ENCODE measurements at regions not wholly inside any gene's neighbourhood (a gene's known extent, or its start where the extent isn't known, plus 50 kb on each side); places are given as distances from the start of the nearest gene placed in this dataset.

DNA sequence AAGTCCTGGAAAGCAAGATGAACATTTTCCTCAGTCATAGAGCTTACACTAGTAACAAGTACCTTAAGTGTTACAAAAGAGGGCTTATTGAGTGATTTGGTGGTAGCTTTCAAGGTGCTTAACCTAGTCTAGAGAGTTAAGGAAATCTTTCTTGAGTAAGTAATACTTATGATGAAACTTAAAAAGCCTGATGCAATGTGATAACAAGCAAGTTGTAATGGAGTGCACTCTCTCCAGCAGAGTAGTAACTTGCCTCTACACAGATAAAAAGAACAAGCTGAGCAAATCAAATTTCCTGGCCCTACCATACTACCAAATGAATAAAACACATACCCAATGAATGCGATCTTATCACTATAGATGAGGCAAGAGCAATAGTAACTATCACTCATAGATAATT, 639.9 kb upstream of the FBXO33 start:
- Histone ChIP-seq H3K27me3 (ENCODE audit: control insufficient read depth in 4 of 4, insufficient read depth in 4 of 4, low read length in 3 of 4) (no peaks in the 10 kb centered on the region), H3K36me3 (ENCODE audit: control insufficient read depth in 4 of 4, insufficient read depth in 3 of 4, low read depth in 1 of 4, low read length in 3 of 4) (no peaks in the 10 kb centered on the region), H3K9ac (ENCODE audit: low read depth in 1 of 2, low read length in 2 of 2) (no peak overlapping the region), H3K4me3 (ENCODE audit: low read depth in 1 of 3, low read length in 3 of 3) (no peak overlapping the region), H3K4me1 (ENCODE audit: control insufficient read depth in 4 of 4, insufficient read depth in 4 of 4, low read length in 3 of 4) (no peaks in the 10 kb centered on the region), H3K9me3 (ENCODE audit: control insufficient read depth in 4 of 4, low read length in 3 of 4) (peaks cover 0 to 2% (median 0%) of the 10 kb centered on the region in 4 donors), H3K27ac (ENCODE audit: low read depth in 1 of 2, low read length in 2 of 2) (no peak overlapping the region)
- TF ChIP-seq HNF4G (IDR thresholded peaks at IDR 0.05) = no peak
- no peak for TF ChIP-seq JUND (IDR thresholded peaks at IDR 0.05)
- TF ChIP-seq MAX (IDR thresholded peaks at IDR 0.05) = no peak
- no peak for TF ChIP-seq SP1 (IDR thresholded peaks at IDR 0.05)
- DNase-seq (ENCODE audit: low spot score) = no peak
- WGBS = 95% methylated on average over 1 of the region's 1 CpG

GRCh38 chr14:40058901-40059897, 627.0 kb upstream of the FBXO33 start:
- WGBS = 55% methylated on average over 8 of the region's 8 CpGs
- TF ChIP-seq RAD21 (IDR thresholded peaks at IDR 0.05) = no peak
- TF ChIP-seq FOXA1 (IDR thresholded peaks at IDR 0.05) = no peak
- TF ChIP-seq HNF4A (conservative IDR thresholded peaks at IDR 0.05) = no peak
- TF ChIP-seq NR2F2 (IDR thresholded peaks at IDR 0.05) = no peak
- no peak for TF ChIP-seq TAF1 (conservative IDR thresholded peaks at IDR 0.05)
- no peak for TF ChIP-seq JUND (IDR thresholded peaks at IDR 0.05)
- TF ChIP-seq ATF3 (IDR thresholded peaks at IDR 0.05) = no peak
- TF ChIP-seq SP1 (IDR thresholded peaks at IDR 0.05) = no peak
- no peak for TF ChIP-seq MAX (IDR thresholded peaks at IDR 0.05)
- no peak for TF ChIP-seq EGR1 (IDR thresholded peaks at IDR 0.05; ENCODE audit: low read depth in 2 of 2)
- TF ChIP-seq FOXA2 (IDR thresholded peaks at IDR 0.05) = no peak
- TF ChIP-seq HNF4G (IDR thresholded peaks at IDR 0.05) = no peak
- TF ChIP-seq, protein P1, sequence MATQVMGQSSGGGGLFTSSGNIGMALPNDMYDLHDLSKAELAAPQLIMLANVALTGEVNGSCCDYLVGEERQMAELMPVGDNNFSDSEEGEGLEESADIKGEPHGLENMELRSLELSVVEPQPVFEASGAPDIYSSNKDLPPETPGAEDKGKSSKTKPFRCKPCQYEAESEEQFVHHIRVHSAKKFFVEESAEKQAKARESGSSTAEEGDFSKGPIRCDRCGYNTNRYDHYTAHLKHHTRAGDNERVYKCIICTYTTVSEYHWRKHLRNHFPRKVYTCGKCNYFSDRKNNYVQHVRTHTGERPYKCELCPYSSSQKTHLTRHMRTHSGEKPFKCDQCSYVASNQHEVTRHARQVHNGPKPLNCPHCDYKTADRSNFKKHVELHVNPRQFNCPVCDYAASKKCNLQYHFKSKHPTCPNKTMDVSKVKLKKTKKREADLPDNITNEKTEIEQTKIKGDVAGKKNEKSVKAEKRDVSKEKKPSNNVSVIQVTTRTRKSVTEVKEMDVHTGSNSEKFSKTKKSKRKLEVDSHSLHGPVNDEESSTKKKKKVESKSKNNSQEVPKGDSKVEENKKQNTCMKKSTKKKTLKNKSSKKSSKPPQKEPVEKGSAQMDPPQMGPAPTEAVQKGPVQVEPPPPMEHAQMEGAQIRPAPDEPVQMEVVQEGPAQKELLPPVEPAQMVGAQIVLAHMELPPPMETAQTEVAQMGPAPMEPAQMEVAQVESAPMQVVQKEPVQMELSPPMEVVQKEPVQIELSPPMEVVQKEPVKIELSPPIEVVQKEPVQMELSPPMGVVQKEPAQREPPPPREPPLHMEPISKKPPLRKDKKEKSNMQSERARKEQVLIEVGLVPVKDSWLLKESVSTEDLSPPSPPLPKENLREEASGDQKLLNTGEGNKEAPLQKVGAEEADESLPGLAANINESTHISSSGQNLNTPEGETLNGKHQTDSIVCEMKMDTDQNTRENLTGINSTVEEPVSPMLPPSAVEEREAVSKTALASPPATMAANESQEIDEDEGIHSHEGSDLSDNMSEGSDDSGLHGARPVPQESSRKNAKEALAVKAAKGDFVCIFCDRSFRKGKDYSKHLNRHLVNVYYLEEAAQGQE (IDR thresholded peaks at IDR 0.05) = no peak
- TF ChIP-seq RXRA (IDR thresholded peaks at IDR 0.05) = no peak
- TF ChIP-seq, protein P2, sequence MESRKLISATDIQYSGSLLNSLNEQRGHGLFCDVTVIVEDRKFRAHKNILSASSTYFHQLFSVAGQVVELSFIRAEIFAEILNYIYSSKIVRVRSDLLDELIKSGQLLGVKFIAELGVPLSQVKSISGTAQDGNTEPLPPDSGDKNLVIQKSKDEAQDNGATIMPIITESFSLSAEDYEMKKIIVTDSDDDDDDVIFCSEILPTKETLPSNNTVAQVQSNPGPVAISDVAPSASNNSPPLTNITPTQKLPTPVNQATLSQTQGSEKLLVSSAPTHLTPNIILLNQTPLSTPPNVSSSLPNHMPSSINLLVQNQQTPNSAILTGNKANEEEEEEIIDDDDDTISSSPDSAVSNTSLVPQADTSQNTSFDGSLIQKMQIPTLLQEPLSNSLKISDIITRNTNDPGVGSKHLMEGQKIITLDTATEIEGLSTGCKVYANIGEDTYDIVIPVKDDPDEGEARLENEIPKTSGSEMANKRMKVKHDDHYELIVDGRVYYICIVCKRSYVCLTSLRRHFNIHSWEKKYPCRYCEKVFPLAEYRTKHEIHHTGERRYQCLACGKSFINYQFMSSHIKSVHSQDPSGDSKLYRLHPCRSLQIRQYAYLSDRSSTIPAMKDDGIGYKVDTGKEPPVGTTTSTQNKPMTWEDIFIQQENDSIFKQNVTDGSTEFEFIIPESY (IDR thresholded peaks at IDR 0.05) = no peak
- TF ChIP-seq, protein P3, sequence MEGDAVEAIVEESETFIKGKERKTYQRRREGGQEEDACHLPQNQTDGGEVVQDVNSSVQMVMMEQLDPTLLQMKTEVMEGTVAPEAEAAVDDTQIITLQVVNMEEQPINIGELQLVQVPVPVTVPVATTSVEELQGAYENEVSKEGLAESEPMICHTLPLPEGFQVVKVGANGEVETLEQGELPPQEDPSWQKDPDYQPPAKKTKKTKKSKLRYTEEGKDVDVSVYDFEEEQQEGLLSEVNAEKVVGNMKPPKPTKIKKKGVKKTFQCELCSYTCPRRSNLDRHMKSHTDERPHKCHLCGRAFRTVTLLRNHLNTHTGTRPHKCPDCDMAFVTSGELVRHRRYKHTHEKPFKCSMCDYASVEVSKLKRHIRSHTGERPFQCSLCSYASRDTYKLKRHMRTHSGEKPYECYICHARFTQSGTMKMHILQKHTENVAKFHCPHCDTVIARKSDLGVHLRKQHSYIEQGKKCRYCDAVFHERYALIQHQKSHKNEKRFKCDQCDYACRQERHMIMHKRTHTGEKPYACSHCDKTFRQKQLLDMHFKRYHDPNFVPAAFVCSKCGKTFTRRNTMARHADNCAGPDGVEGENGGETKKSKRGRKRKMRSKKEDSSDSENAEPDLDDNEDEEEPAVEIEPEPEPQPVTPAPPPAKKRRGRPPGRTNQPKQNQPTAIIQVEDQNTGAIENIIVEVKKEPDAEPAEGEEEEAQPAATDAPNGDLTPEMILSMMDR (IDR thresholded peaks at IDR 0.05; ENCODE audit: low read depth, low read length, missing input control) = no peak
- TF ChIP-seq YY1 (IDR thresholded peaks at IDR 0.05) = no peak
- no peak for DNase-seq (ENCODE audit: low spot score)
- Histone ChIP-seq H3K27me3 (ENCODE audit: control insufficient read depth in 4 of 4, insufficient read depth in 4 of 4, low read length in 3 of 4) (no peaks in the 10 kb centered on the region), H3K9me3 (ENCODE audit: control insufficient read depth in 4 of 4, low read length in 3 of 4) (no peaks in the 10 kb centered on the region), H3K4me3 (ENCODE audit: low read depth in 1 of 3, low read length in 3 of 3) (no peak overlapping the region), H3K9ac (ENCODE audit: low read depth in 1 of 2, low read length in 2 of 2) (no peak overlapping the region), H3K4me1 (ENCODE audit: control insufficient read depth in 4 of 4, insufficient read depth in 4 of 4, low read length in 3 of 4) (no peaks in the 10 kb centered on the region), H3K36me3 (ENCODE audit: control insufficient read depth in 4 of 4, insufficient read depth in 3 of 4, low read depth in 1 of 4, low read length in 3 of 4) (no peaks in the 10 kb centered on the region), H3K27ac (ENCODE audit: low read depth in 1 of 2, low read length in 2 of 2) (no peak overlapping the region)
